Stimulated activated CD4-positive, alpha-beta T cell treated with anti-CD3 and anti-CD28 coated beads, TNF-alpha, amount 100 ng/mL, for 1 hour (primary cell): ENCODE measurements at regions not wholly inside any gene's neighbourhood (a gene's known extent, or its start where the extent isn't known, plus 50 kb on each side); places are given as distances from the start of the nearest gene placed in this dataset.
"Not testable (repeated sequence)": the region's sequence is repeated elsewhere in the genome, so short reads cannot be mapped to it uniquely, and the experiment has no call there.

Experiments used
- DNase-seq, 3 donors: peaks; one replicate each; pipeline ENCODE4 v3.0.0-alpha.2; 2020; ENCODE audit warnings: low read depth in 3 of 3, low spot score in 1 of 3

DNA sequence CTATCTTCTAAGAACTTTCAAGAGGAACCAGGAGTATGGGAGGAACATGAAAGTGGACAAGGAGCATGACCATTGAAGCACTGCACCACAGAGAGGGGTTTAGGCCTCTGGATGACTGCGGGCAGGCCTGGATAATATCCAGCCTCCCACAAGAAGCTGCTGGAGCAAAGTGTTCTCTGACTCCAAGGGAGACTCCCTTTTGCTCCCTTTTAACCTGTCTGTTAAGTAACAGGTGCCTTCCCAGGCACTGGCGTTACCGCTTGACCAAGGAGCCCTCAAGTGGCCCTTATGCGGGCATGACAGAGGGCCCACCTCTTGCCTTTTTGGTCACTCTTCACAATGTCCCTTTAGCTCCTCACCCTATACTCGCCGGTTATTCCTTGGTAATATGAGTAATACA is 666.2 kb downstream of the SLITRK6 start:
- DNase-seq = no peak

GRCh38 chr13:85123501-85123900 is 675.7 kb downstream of the SLITRK6 start:
- not testable (repeated sequence) for DNase-seq

GRCh38 chr13:85108356-85108755 is 690.9 kb downstream of the SLITRK6 start:
- no peak for DNase-seq

- no peak for DNase-seq
Measured at GRCh38 chr13:85099245-85099644, 700.0 kb downstream of the SLITRK6 start.

- DNase-seq = no peak
Measured at GRCh38 chr13:85095418-85096272, 703.6 kb downstream of the SLITRK6 start.

DNA sequence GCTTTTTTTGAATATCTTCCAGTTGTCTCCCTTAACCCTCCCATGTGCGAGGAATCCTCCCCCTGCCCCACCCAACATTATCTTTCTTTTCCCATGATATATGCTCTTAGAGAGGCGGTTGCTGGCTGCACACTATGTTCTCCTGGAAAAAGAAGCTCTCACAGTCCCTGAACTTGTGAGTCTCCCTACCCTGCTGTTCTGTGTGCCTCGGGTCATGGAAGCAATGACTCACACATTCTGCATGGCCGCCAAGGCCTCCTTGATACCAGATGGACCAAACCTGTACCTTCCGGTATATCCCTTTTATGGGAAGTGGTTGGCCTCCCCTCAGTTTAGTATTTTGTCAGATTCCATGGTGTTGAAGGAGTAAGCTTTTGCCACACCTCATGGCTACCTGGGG is 705.4 kb downstream of the SLITRK6 start:
- DNase-seq = no peak

- no peak for DNase-seq
Measured at GRCh38 chr13:85091631-85092234, 707.5 kb downstream of the SLITRK6 start.

- DNase-seq = no peak
Measured at GRCh38 chr13:85089186-85089585, 710.0 kb downstream of the SLITRK6 start.

- DNase-seq = no peak
Measured at GRCh38 chr13:85080691-85081090, 718.5 kb downstream of the SLITRK6 start.

DNA sequence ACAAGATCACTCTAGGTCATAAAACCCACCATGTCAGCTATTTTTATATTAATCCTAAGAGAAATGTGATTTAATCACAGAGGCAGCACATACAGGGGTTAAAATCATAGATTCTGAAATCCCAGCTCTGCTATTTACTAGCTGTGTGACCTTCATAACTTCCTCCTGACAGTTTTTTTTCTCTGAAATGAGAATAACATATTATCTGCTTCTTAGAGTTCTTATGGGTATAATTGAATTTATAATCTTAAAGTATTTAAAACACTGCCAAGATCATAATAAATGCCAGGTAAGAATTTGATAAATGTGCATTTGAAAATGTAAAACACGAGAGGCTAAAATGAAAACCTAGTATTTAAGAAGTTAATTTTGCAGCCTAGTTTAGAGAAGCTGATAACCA is 722.9 kb downstream of the SLITRK6 start:
- no peak for DNase-seq

DNA sequence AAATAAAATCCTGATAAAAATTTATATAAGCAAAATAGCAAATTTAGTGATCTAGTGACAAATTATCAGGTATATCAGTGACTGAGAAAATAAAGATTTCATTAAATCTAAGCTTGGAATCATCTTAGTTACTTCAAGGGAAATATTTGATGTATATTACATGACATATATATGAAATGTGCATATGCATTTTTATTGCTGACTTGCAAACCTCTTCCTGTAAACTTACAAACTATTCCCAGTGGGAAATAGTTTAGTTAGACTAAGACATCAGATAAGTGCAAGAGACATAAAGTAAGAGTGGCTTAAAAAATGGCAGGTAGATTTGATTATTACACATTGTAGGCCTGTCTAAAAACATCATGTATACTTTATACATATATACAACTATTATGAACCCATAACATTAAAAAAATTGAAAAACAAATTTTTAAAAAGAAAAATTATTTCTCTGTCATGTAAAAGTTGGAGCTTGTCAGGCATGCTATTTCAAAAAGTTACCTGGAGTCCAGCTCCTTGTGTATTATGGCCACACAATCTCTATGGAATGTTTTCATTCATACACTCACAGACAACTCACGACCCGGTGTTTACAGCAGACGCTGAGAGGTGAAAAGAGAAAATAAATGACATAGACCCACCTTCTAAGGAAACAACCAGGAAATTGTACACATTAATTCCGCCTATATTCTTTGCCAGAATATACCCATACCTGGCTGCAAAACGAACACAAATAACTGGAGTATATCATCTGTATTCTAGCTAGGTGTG is 724.5 kb downstream of the SLITRK6 start:
- DNase-seq = no peak

- DNase-seq = no peak
Measured at GRCh38 chr13:85068231-85068630, 731.0 kb downstream of the SLITRK6 start.

DNA sequence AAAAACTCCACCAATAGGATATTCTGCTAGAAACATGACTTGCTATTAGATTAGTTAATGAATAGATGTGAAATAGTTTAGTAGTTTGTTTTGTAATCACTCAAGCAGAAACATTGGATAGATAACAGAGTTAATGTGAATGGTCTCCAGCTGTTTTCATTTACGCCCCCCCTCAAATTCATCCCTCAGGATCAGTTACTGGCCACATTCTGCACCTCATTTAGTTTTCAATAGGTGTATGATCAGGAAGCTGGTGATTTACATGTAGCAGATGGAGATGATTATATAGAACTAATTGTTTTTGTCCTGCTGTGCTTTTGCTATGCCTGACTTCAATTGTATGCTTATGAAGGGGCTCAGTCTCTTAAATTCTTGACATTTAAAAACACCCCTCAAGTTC is 759.0 kb downstream of the SLITRK6 start:
- DNase-seq = no peak

DNA sequence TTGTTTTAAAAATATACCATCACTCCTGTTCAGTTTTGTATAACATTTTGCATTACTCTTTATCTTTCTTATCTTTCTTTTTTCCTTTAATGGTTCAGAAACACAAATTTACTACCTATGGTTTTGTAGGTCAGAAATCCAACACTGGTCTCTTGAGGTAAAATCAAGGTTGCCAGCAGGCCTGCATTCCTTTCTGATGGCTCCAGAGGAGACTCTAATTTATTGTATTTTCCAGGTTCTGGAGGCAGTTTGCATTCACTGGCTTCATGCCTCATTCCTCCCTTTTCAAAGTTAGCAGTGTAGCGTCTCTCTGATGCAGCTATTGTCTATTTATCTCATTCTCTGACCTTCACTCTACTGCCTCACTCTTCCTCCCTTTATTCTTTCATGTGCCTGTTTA is 767.4 kb downstream of the SLITRK6 start:
- no peak for DNase-seq

GRCh38 chr13:85028035-85028434 is 771.2 kb downstream of the SLITRK6 start:
- no peak for DNase-seq

GRCh38 chr13:85019121-85019520 is 780.1 kb downstream of the SLITRK6 start:
- no peak for DNase-seq

- DNase-seq = no peak
Measured at GRCh38 chr13:85013006-85013405, 786.2 kb downstream of the SLITRK6 start.

GRCh38 chr13:85009447-85009846 is 789.8 kb downstream of the SLITRK6 start:
- DNase-seq = no peak

GRCh38 chr13:84999252-84999651 is 800.0 kb downstream of the SLITRK6 start:
- DNase-seq = no peak

DNA sequence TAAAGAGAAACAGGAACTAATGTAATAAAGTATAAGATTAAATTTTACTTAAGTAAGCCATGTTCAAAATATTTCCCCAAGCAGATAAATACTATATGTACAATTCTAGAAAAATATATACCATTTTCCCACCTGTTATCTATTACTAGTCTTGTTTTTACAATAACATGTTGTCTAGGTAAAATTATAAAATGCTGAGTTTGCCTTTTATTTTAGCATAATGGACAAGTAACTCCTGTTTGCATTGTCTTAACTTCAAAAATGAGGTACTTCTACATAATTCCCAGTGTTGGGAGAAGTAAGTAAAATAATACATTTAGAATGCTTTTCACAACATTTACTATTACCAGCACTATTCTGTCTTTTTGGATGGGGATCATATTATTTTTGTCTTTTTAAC is 800.5 kb downstream of the SLITRK6 start:
- DNase-seq = no peak

DNA sequence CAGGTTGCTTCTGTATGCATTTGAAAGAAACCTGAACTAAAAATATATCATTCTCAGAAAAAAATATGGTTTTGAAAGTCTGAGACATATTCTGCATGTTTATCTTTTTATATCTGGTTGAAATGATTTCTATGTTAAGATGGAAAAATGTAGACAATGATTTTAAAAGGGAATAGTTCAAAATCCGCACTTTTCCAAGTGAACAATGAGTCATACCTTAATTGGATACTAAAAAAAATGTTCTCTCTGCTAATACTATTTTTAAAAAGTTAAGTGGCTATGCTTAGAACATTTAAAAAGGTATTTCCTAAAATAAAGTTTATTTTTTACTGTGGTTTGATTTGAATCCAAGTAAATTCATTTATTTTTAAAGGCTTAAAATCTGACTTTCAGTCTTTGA is 801.4 kb downstream of the SLITRK6 start:
- no peak for DNase-seq

DNA sequence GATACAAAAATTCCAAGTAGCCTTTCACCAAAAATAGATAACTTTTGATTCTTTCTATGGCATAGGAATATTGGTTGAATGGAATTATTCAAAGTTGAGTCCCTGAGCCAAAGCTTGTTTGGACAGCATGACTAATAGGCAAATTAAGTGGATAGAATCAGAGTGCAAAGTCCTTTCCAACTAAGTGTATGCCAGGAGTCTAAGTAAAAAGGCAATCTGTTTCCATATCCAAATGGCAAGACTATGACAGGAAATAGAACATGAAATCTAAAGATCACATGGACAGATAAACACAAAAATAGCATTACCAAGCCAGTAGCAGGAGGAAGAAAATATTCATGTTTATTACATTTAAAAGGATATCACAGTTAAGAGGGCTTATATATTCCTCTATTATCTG is 804.6 kb downstream of the SLITRK6 start:
- DNase-seq = no peak
